ENCODE measurements at regions not wholly inside any gene's neighbourhood (a gene's known extent, or its start where the extent isn't known, plus 50 kb on each side); places are given as distances from the start of the nearest gene placed in this dataset.
"Not testable (repeated sequence)": the region's sequence is repeated elsewhere in the genome, so short reads cannot be mapped to it uniquely, and the experiment has no call there.

DNA sequence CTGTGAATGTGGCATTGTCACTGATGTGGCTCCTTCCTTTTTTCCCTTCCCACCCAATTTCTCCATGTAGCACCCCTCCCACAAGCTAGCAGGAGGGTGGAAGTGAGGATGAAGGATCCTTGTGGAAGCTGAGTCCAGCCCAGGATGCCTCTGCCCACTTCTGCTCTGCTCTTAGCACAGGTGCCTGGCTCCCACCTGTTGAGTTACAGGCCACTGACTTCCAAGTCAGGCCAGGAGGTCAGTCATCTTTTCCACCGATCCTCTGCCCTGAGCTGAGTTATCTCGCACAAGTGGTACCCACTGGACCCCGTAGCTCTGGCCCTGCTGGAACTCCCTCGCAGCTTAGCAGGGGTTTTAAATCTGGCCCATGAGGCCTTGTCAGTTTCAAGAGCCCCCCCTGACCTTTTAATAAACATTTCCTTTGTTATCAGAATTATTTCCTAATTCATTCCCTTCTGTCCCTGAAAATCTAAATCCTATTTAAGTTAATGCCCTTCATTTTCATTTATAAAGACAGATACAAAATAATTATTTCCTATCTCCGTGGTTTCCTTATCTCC, 125.3 kb upstream of the CADM1 start:
- DNase-seq = no peak

DNA sequence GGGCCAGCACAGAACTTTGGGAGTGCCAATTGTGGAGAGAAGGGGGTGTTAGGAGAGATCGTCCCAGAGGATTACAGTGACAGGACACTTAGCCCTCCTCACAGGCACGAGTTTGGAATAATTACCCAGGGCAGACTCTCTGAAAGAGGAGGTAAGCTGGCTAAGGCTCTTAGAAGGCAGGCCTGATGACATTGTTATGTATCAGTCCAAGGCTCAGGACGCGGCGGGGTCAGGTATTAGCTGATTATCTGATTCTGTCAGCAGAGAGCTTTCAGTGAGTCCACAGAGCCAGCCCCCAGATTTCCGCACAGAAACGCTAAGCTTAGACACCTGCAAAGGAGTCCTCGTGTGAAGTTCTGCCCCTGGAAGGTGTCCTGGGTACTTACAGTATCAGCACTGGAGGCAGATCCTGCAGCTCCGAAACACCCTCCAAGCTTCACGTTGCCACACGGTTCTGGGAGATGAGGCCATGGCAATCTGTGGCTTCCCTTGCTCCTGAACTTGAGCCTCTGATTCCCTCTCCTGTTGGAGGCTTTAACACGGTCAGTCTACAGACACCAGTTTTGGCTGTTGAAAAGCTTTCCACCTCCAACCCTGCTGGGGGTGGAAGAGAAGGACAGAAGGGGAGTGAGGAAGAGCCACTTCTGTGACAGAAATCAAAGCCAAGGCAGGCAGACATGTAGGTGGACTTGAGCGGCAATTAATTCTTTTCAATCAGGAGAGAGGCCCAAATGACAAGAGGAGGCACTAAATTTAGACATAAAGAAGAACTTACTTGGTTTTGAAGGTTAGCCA, 123.6 kb upstream of the CADM1 start:
- no peak for DNase-seq

DNA sequence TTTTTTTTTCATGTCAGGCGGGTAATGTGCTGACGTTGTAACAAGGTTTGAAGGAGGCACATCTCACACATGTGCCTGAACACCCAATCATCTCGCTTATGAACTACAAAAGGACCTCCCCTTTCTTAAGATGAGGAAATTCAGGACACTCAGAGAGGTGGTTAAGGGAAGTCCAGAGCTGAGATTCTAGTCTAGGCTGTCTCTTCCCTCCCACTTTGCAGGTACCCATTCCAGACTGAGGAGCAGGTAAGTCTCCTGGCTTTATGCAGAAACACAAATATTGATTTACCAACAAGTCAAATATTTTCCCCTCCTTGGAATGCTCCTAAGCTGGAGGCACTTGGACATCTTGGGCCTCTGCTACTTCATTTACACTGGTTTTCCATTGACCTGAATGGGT, 122.9 kb upstream of the CADM1 start:
- no peak for DNase-seq

DNA sequence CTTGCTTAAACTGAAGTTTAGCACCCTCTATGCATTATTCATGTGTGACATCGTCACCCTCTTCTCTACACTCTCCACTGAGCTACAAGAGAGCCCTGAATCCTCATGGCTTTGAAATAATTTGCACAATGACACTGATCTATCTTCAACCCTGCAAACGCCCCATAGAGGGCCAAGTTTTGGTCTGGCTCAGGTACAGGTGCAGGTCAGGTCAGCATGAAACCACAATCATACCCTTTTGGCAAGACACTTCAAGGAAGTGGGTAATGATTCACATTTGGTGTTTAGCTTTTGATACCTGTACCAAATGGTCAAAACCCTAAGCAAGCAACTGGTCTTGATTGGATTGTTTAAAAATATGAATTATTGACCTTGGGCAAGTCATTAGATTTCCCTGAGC, 122.2 kb upstream of the CADM1 start:
- no peak for DNase-seq

DNA sequence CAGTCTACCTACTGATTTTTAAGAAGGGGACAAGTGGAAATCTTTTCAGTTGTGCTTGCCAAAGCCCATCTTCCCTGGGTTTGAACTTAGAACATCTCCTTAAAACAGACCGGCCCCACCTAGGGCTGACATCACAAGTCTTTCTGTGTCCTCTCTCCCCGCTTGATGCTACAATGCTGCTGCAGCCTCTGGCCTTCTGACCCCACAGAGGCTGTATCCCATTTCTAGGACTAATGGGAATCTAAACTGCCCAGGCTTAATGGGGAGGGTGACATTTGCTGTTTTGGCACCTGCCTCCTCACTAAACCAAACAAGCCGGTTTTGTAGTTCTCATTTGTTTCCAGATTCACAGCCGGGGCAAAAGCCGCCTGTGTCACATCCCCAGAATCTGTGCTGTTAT, 121.3 kb upstream of the CADM1 start:
- DNase-seq = no peak

DNA sequence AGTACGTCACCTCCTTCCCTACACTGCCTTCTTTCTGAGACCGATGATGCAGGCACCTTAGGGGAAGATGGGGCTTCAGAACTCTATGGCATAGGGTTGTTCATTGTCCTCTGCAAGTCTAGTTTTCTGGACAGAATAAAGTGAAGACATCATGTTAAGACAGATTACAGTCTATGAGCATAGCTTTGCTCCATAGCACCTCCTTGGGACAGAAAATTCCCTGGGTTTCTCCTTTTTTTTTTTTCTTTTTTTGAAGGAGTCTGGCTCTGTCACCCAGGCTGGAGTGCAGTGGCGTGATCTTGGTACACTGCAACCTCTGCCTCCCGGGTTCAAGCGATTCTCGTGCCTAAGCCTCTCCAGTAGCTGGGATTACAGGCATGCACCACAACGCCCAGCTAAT, 119.8 kb upstream of the CADM1 start:
- no peak for DNase-seq

DNA sequence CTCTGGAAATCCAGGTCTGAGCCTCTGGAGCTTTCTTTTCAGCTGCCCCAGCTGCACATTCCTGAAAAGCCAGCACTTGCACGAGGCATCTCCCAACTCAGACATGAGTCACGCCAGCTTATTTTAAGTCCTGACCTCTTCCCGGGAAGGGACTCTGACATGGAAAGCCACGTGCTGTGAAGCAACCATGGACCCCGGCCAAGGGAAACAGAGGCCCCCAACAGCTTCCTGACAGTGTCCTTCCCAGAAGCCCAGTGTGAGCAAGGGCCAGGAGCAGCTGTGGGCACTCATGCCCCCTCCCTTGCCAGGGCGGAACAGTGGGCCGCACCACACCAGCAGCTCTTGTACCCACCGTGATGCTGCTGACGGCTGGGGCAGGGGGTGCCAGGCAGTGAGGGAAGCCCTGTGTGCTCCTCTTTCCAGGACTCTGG, 118.8 kb upstream of the CADM1 start:
- DNase-seq = no peak

DNA sequence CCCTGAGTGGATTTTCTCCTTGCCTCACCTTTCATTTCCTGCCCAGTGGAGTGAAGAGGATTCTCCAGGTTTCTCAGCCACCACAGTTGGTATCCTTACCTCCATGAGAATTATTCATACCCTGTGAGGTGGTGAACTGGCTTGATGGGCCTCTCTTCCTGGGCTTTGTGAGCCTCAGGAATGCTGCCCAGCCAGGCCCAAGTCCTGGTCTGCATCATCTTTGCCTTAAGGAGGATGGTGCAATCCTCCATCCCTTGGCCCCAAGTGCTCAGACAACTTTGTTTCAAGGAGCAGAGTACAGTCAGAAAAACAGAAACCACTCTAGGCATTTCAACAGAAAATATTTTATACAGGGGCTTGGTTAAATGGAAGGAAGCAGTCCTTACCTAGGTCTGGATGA, 114.2 kb upstream of the CADM1 start:
- DNase-seq = no peak

DNA sequence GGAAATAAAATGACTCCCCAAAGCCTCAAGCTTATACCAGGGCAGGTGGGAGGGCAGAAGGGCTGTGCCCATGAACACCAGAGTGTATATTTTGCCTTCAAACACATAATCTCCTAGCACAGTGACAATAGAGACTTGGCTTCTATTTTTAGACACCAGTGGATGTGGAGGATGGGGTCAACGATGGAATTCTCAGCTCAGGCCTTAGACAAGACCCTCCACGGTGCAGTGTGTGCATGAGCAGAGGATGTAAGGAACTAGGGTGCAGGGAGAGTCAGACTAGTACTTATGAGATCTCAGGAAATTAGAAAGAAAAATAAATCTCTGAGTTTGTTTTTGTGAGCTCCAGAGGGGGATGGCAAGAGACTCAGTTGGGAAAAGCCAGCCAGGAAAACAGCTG, 113.6 kb upstream of the CADM1 start:
- no peak for DNase-seq

DNA sequence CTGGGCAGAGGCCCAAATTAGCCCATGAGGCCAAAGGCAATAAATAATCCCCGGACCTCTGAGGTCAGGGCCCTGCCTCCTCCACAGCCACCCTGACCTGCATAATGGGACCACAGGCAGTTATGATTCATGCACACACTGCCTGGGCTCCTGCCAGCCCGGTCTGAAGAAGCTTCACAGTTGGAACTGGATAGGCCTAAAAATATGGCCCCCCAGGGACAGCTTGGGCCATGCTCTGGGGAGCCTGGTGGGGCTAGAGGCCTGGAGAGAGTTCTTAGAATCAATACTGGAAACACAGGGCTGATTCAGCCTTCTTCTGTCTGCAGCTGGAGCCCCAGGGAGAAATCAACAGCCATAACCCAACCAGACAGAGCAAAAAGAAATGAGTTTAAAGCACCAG, 112.8 kb upstream of the CADM1 start:
- DNase-seq = no peak

DNA sequence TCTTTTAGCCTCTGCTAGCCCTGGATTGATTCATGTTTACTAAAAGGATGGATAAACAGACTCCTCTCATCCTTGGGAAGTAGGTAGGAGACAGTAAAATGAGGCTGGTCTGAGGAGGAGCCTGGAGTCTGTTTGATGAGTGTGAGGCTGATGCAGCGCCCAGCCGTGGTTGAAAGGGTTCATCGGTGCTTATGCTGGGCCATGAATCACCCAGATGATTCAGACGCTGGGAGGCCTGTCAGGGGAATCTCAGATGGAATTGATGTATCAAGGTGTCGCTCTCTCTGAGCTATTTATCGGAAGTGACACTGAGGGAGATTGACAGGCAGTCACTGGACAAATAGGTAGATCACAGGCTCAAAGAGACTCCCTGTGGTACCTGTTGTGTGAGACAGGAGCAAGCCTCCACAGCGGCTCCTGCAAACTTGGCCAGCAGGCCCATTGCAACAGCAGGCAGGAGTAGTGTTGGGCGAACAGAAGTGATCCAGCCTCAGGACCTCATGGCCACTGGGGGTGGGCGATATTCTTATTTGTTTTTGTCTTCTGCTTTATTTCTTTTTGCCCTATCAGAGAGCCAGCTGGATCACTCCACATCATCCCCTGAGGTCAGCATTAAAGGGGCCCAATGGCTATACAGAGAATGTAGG, 109.9 kb upstream of the CADM1 start:
- no peak for DNase-seq

DNA sequence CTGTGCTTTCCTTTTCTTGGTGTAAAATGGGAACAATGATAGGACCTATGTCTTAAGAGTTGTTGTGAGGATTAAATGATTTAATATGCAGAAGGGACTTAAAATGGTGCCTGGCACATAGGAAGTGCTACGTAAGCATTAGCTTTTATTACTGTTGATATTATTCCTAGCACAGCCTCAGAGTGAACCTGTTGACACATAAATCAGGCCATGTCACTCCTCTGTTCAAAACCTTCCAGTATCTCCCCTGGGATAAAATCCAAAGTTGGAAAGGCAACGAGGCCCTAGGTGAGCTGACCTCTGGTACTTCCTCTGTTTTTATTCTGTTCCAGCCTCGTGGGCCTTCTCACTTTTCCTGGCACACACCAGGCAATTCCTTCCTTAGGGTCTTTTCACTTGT, 108.8 kb upstream of the CADM1 start:
- DNase-seq = no peak

DNA sequence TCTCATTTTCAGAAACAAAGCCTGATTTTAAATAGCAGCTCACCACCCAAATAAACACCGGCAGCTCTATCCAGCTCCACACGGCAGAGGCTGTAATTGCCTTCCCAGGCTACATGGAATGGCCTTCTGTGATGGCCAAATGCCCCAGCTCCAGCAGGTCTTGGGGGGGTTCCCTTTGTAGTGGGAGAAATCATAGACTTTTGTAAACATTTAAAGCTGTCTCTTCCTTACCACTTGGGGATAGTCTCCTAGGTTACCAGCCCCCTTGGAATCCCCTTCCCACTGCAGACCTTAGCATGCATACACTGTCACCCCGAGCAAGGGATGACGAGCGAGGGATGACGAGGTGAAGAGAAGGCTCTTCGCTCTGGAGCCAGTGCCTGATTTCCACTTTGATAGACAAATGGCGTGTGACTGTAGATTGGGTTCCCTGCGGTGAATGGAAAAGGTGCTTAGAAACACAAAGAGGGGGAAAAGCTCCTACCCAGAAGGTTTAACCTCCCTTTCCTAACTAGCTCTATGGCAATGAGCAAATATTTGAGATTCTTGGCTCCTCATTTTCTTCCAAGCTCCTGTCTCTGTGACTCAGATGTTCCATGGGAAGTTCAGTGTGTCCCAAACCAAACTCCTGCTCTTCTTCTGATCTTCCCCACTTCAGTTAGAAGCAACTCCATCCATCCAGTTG, 108.0 kb upstream of the CADM1 start:
- no peak for DNase-seq

DNA sequence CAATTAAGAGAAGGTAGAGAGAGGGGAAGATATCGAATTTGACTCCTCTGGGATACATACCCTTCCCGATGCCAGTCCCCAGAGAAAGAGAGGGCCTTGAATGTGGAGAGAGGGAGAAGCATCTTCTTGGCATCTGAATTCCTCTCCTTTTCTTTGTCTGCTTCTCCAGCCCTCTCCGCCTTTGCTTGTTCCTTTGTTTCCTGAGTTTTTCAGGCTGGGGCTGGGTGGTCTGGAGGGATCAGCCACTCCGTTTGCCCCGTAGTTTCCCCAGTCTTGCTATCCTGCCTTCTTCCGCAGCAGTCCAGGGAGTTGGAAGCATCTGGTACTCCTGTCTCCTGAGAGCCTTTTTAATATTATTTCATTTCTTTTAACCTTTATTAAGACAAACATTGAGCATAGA, 107.1 kb upstream of the CADM1 start:
- no peak for DNase-seq

DNA sequence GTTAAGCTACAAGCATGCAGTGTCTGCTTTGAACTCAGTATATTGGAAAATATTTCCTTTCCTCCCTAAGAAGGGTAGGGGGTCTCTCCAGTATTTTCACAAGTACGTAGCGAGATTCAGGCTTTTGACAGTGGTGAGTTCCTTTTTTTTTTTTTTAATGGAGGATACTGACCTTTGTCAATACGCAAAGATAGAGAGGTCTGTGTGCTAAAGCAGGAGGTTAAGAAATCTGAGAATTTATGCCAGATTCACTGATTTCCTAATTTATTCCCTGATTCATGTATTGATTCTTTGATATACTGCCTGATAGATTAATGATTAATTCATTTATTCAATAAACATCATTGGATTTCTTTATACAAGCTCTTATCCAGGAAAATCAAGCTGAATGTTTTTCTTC, 106.7 kb upstream of the CADM1 start:
- DNase-seq = no peak

DNA sequence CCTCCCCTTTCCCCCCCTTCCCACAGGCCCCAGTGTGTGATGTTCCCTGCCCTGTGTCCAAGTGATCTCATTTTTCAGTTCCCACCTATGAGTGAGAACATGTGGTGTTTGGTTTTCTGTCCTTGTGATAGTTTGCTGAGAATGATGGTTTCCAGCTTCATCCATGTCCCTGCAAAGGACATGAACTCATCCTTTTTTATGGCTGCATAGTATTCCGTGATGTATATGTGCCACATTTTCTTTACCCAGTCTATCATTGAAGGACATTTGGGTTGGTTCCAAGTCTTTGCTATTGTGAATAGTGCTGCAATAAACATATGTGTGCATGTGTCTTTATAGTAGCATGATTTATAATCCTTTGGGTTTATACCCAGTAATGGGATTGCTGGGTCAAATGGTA, 106.0 kb upstream of the CADM1 start:
- not testable (repeated sequence) for DNase-seq

DNA sequence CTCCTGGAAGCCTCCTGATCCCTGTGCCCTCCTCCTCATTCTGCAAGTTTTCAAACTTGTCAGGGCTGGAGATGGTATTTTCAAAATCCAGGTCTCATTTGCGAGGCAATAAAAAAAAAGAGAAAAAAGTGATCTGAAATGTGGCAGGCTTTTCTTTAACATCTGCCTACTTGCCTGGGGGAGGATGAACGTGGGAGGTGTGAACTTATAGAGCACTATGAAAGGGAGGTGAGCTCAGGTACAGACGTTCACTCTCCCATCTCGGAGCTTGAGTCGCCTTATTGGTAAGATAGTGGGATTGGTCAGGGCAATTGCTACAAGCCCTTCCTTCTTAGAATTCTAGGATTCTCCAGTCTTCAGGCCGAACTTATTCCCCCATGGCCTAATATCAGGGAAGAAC, 104.8 kb upstream of the CADM1 start:
- no peak for DNase-seq

DNA sequence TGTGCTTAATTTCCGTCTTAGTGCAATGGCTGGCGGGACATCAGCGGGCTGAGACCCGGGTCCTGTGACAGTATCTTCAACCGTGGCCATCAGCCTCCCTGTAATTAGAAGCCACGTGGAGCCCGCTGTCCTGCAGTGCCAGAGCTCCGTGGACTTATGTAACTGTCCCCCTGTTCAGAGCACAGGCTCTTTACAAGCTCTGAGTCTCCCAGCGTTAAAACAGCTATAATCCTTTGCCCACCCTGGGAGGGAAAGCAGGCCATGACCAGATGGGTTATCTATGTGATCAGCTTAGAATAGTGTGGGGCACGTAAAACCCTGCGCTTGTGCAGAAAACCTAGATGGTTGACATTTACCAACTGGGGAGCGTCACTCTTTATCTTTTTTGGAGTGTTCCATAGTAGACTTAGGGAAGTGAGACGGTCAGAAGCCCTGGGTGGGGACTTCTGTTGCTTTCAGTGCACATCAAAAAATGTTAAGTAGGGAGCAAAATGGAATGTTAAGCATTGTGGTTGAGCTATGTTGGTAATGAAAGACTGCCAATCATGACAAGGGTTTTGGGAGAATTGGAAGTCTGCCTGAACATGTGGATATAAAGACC, 103.5 kb upstream of the CADM1 start:
- peak; percentile 39 for DNase-seq

DNA sequence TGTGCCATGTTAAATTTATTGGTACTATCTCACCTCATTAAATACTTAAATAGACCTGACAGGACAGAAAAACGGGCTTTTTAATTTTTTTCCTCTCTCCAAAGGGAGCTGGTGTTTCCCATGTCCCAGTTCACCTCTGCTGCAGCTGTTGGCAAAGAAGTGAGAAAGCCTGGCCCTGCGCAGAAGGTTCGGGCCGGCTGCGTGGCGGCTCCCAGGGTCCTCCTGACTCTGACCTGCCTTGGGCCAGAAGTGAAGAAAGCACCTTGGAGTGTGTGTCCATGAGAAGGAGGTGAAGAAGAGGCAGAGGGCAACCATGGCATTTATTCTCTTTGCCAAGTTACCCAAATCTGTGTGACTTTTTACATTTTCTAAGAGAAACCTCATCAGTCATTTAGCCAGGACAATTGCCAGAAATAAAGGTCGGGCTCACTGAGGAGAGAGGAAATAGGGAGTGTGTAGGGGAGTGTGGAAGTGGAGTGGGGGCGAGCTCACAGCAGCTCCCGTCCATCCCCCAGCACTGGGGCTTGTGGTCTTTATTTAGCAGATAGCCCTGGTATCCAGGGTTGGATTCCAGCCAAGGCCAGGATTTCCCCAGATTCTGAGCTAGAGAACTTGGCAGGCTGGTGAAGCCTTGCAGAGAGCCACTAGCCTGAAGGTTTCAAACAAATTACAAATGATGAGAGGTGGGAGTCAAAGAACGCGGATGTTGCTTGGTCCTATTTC, 102.4 kb upstream of the CADM1 start:
- DNase-seq = no peak

DNA sequence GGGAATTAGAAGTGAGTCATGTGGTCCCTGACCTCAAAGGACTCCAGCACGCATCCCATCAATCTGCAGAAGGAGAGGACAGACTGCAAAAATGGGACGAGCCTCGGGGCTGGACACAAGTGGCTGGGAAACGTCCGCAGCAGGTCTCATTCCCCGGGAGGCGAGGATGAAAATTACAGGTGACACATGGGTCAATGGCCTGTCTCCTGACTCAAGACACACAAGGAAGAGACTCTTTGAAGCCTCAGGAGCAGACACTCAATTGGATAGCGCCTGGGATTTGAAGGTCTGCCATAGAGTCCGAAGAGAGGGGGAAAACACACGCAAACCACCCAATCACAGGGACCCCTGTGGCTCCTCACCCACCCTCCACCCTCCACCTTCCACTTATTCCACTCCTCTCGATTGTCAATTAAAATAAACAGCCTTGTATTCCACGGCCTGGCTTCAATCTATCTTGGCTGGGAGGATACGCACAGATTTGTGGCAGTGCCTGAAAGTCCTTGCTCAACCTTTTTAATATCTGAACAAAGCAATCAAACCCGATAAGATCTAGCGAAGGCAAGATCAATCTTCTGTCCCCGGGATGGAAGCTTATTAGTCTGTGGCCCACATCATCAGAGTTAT, 101.8 kb upstream of the CADM1 start:
- DNase-seq = no peak

DNA sequence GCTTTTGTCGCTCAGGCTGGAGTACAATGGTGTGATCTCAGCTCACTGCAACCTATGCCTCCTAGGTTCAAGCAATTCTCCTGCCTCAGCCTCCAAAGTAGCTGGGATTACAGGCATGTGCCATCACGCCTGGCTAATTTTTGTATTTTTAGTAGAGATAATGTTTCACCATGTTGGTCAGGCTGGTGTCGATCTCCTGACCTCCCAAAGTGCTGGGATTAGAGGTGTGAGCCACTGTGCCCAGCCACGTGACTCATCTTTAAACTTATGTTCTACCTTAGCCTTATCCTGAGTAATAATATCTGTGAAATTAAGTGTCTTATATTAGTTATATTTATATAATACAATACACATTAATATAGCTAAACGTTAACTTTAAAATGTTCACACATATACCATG, 101.2 kb upstream of the CADM1 start:
- not testable (repeated sequence) for DNase-seq

DNA sequence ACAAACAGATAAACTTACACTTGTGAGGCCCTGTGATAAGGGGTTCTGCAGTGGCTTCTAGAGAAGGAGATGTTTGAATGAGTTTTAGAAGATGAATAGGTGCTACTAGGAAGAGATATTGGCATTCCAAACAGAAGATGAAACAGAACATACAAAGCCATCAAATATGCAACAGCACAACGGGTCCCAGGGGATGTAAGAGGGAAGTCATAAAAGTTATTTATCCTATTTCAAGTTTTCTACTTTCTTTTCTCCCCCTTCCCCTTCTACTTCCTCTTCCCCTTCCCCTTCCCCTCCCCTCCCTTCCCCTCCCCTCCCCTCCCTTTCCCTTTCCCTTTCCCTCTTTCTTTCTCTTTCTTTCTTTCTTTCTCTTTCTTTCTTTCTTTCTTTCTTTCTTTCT, 94.9 kb upstream of the CADM1 start:
- no peak for DNase-seq

Measured in NCI-H524 treated with DMSO at 0.1 percent for 48 hours (cell line).